ENCODE measurements at regions not wholly inside any gene's neighbourhood (a gene's known extent, or its start where the extent isn't known, plus 50 kb on each side); places are given as distances from the start of the nearest gene placed in this dataset.

DNA sequence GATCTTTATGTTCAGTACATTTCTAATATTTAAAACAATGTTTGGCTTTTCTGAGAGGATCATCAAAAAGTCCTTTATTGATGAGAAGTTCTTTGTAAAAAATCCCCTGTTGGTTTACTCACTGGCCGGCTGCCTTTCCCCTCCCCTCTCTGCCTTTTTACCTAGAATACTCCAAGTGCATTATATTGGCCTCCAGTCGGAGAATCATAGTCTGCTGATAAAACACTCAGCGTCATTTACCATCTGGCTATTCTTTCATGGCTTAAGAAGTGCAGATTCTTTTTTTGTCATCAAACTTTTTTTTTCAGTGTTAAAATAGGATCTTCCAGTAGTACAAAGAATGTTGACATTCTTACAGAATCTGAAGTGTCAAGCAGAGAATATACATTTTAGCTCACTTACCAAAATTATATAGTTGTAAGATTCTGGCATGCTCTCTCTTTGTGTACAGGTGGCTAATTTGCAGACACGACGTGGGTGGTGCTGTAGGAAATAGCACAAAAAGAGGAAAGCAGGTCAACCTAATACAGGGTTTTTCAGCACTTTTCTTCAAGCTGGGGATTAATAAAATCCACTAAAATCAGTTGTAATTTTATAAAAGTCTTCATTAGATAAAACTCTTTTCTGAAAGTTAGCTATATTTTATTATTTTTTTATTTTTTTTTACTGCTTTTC lies 731.8 kb downstream of the KCTD8 start:
- TF ChIP-seq, protein P1, sequence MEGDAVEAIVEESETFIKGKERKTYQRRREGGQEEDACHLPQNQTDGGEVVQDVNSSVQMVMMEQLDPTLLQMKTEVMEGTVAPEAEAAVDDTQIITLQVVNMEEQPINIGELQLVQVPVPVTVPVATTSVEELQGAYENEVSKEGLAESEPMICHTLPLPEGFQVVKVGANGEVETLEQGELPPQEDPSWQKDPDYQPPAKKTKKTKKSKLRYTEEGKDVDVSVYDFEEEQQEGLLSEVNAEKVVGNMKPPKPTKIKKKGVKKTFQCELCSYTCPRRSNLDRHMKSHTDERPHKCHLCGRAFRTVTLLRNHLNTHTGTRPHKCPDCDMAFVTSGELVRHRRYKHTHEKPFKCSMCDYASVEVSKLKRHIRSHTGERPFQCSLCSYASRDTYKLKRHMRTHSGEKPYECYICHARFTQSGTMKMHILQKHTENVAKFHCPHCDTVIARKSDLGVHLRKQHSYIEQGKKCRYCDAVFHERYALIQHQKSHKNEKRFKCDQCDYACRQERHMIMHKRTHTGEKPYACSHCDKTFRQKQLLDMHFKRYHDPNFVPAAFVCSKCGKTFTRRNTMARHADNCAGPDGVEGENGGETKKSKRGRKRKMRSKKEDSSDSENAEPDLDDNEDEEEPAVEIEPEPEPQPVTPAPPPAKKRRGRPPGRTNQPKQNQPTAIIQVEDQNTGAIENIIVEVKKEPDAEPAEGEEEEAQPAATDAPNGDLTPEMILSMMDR (IDR thresholded peaks at IDR 0.05), result no peak
- TF ChIP-seq POLR2A (IDR thresholded peaks at IDR 0.05), result no peak

Measured in body of pancreas (tissue), 4 donors.